Activated CD4-positive, alpha-beta T cell treated with anti-CD3 and anti-CD28 coated beads, Interleukin-2, amount 10 ng/mL, durations not matched to agents 24 days and 14 days (primary cell): ENCODE measurements at regions not wholly inside any gene's neighbourhood (a gene's known extent, or its start where the extent isn't known, plus 50 kb on each side); places are given as distances from the start of the nearest gene placed in this dataset.

Experiments
- DNase-seq: peaks from one replicate; pipeline ENCODE4 v3.0.0; 2022
- H3K27ac Mint-ChIP-seq: one replicate; pipeline ENCODE4 v1.8.0; 2022; ENCODE audit warnings: mild to moderate bottlenecking, mixed read lengths
- H3K27me3 Mint-ChIP-seq: one replicate; pipeline ENCODE4 v1.8.0; 2022; ENCODE audit warnings: mixed read lengths
- H3K36me3 Mint-ChIP-seq: one replicate; pipeline ENCODE4 v1.8.0; 2022; ENCODE audit warnings: low read depth, mild to moderate bottlenecking, mixed read lengths
- H3K4me1 Mint-ChIP-seq: one replicate; pipeline ENCODE4 v1.8.0; 2021; ENCODE audit warnings: mixed read lengths
- H3K4me3 Mint-ChIP-seq: one replicate; pipeline ENCODE4 v1.8.0; 2022; ENCODE audit warnings: mild to moderate bottlenecking, moderate library complexity, mixed read lengths
- H3K9me3 Mint-ChIP-seq: one replicate; pipeline ENCODE4 v1.8.0; 2021; ENCODE audit warnings: mixed read lengths
- intact Hi-C: fragments of 100-400 bp; cut with micrococcal nuclease; formaldehyde crosslinking; loops from one replicate; pipeline ENCODE4 v1.15.1; 2023

- Mint-ChIP-seq H3K4me1 (no peaks in the 10 kb centered on the region), H3K27ac (no peak overlapping the region), H3K36me3 (no peaks in the 10 kb centered on the region), H3K27me3 (peaks cover 12% of the 10 kb centered on the region), H3K4me3 (no peak overlapping the region), H3K9me3 (no peaks in the 10 kb centered on the region)
- DNase-seq = no peak
- intact Hi-C loops = no loop called here
Measured at GRCh38 chr13:73287831-73288230, 229.0 kb downstream of the KLF5 start.

GRCh38 chr13:73286942-73287620, 228.3 kb downstream of the KLF5 start:
- Mint-ChIP-seq H3K27ac (no peak overlapping the region), H3K4me3 (no peak overlapping the region), H3K9me3 (no peaks in the 10 kb centered on the region), H3K27me3 (peaks cover 12% of the 10 kb centered on the region), H3K4me1 (no peaks in the 10 kb centered on the region), H3K36me3 (no peaks in the 10 kb centered on the region)
- intact Hi-C loops = no loop called here
- no peak for DNase-seq

- Mint-ChIP-seq H3K27me3 (peaks cover 9% of the 10 kb centered on the region), H3K4me1 (no peaks in the 10 kb centered on the region), H3K4me3 (no peak overlapping the region), H3K9me3 (peaks cover 3% of the 10 kb centered on the region), H3K36me3 (no peaks in the 10 kb centered on the region), H3K27ac (no peak overlapping the region)
- DNase-seq = no peak
- intact Hi-C loops = no loop called here
Measured at GRCh38 chr13:73286177-73286576, 227.4 kb downstream of the KLF5 start.

- Mint-ChIP-seq H3K27me3 (no peaks in the 10 kb centered on the region), H3K4me1 (no peaks in the 10 kb centered on the region), H3K36me3 (no peaks in the 10 kb centered on the region), H3K27ac (no peak overlapping the region), H3K4me3 (no peak overlapping the region), H3K9me3 (peaks cover 3% of the 10 kb centered on the region)
- intact Hi-C loops = no loop called here
- no peak for DNase-seq
Measured at GRCh38 chr13:73284081-73284874, 225.5 kb downstream of the KLF5 start.

- intact Hi-C loops = no loop called here
- Mint-ChIP-seq H3K27ac (no peak overlapping the region), H3K9me3 (peaks cover 6% of the 10 kb centered on the region), H3K27me3 (no peaks in the 10 kb centered on the region), H3K4me3 (no peak overlapping the region), H3K36me3 (peaks cover 2% of the 10 kb centered on the region), H3K4me1 (peaks cover 4% of the 10 kb centered on the region)
- DNase-seq = no peak
Measured at GRCh38 chr13:73283636-73284035, 224.8 kb downstream of the KLF5 start.

- DNase-seq = no peak
- Mint-ChIP-seq H3K4me1 (peaks cover 10% of the 10 kb centered on the region), H3K27ac (no peak overlapping the region), H3K9me3 (peaks cover 14% of the 10 kb centered on the region), H3K4me3 (no peak overlapping the region), H3K36me3 (peaks cover 3% of the 10 kb centered on the region), H3K27me3 (no peaks in the 10 kb centered on the region)
- intact Hi-C loops = no loop called here
Measured at GRCh38 chr13:73281746-73282145, 222.9 kb downstream of the KLF5 start.

- H3K27ac Mint-ChIP-seq = no peak overlapping the region
- peaks cover 3% of the 10 kb centered on the region for H3K36me3 Mint-ChIP-seq
- no peak for DNase-seq
- H3K4me1 Mint-ChIP-seq = peaks cover 30% of the 10 kb centered on the region
- H3K27me3 Mint-ChIP-seq = no peaks in the 10 kb centered on the region
- peaks cover 15% of the 10 kb centered on the region for H3K9me3 Mint-ChIP-seq
- no peak overlapping the region for H3K4me3 Mint-ChIP-seq
- intact Hi-C loops = no loop called here
Measured at GRCh38 chr13:73278186-73278585, 219.4 kb downstream of the KLF5 start.

- Mint-ChIP-seq H3K4me1 (peaks cover 33% of the 10 kb centered on the region), H3K27ac (no peak overlapping the region), H3K4me3 (no peak overlapping the region), H3K27me3 (no peaks in the 10 kb centered on the region), H3K9me3 (peaks cover 14% of the 10 kb centered on the region), H3K36me3 (peaks cover 5% of the 10 kb centered on the region)
- peak; percentile 72 for DNase-seq
- intact Hi-C loops = no loop called here
Measured at GRCh38 chr13:73275163-73275562, 216.4 kb downstream of the KLF5 start.

GRCh38 chr13:73274147-73274546, 215.3 kb downstream of the KLF5 start:
- Mint-ChIP-seq H3K27me3 (no peaks in the 10 kb centered on the region), H3K4me3 (peak overlapping the region; percentile 20), H3K4me1 (peaks cover 32% of the 10 kb centered on the region), H3K9me3 (peaks cover 20% of the 10 kb centered on the region), H3K36me3 (peaks cover 10% of the 10 kb centered on the region), H3K27ac (no peak overlapping the region)
- intact Hi-C loops = loop anchor here (5.0 kb wide), 1 partner anchor 47 kb away; no protein-coding TSS in a partner anchor
- no peak for DNase-seq

- Mint-ChIP-seq H3K9me3 (peaks cover 17% of the 10 kb centered on the region), H3K27ac (no peak overlapping the region), H3K4me1 (peaks cover 29% of the 10 kb centered on the region), H3K27me3 (no peaks in the 10 kb centered on the region), H3K4me3 (no peak overlapping the region), H3K36me3 (peaks cover 8% of the 10 kb centered on the region)
- intact Hi-C loops = loop anchor here (5.0 kb wide), 1 partner anchor 46 kb away; no protein-coding TSS in a partner anchor
- DNase-seq = no peak
Measured at GRCh38 chr13:73273745-73274144, 214.9 kb downstream of the KLF5 start.

- Mint-ChIP-seq H3K4me1 (peaks cover 26% of the 10 kb centered on the region), H3K36me3 (peaks cover 8% of the 10 kb centered on the region), H3K9me3 (peaks cover 17% of the 10 kb centered on the region), H3K27me3 (no peaks in the 10 kb centered on the region), H3K4me3 (no peak overlapping the region), H3K27ac (no peak overlapping the region)
- DNase-seq = no peak
- intact Hi-C loops = loop anchor here (5.0 kb wide), 1 partner anchor 46 kb away; no protein-coding TSS in a partner anchor
Measured at GRCh38 chr13:73273276-73273675, 214.5 kb downstream of the KLF5 start.

GRCh38 chr13:73272831-73273230, 214.0 kb downstream of the KLF5 start:
- no peak for DNase-seq
- H3K4me1 Mint-ChIP-seq = peaks cover 24% of the 10 kb centered on the region
- no peak overlapping the region for H3K4me3 Mint-ChIP-seq
- H3K36me3 Mint-ChIP-seq = peaks cover 8% of the 10 kb centered on the region
- intact Hi-C loops = loop anchor here (5.0 kb wide), 1 partner anchor 46 kb away; no protein-coding TSS in a partner anchor
- H3K9me3 Mint-ChIP-seq = peaks cover 17% of the 10 kb centered on the region
- no peaks in the 10 kb centered on the region for H3K27me3 Mint-ChIP-seq
- H3K27ac Mint-ChIP-seq = no peak overlapping the region

GRCh38 chr13:73268306-73268705, 209.5 kb downstream of the KLF5 start:
- no peak for DNase-seq
- H3K9me3 Mint-ChIP-seq = peaks cover 9% of the 10 kb centered on the region
- H3K4me1 Mint-ChIP-seq = peaks cover 7% of the 10 kb centered on the region
- peaks cover 6% of the 10 kb centered on the region for H3K36me3 Mint-ChIP-seq
- H3K27me3 Mint-ChIP-seq = no peaks in the 10 kb centered on the region
- H3K4me3 Mint-ChIP-seq = no peak overlapping the region
- no peak overlapping the region for H3K27ac Mint-ChIP-seq
- intact Hi-C loops = no loop called here

- intact Hi-C loops = no loop called here
- no peak overlapping the region for H3K27ac Mint-ChIP-seq
Measured at GRCh38 chr13:73266640-73267180, 207.9 kb downstream of the KLF5 start.

More at GRCh38 chr13:73266640-73267180, 207.9 kb downstream of the KLF5 start:
- peaks cover 3% of the 10 kb centered on the region for H3K4me1 Mint-ChIP-seq
- no peaks in the 10 kb centered on the region for H3K27me3 Mint-ChIP-seq
- H3K4me3 Mint-ChIP-seq = no peak overlapping the region
- H3K36me3 Mint-ChIP-seq = peaks cover 6% of the 10 kb centered on the region
- DNase-seq = no peak
- H3K9me3 Mint-ChIP-seq = peaks cover 6% of the 10 kb centered on the region
